ENCODE measurements at regions not wholly inside any gene's neighbourhood (a gene's known extent, or its start where the extent isn't known, plus 50 kb on each side); places are given as distances from the start of the nearest gene placed in this dataset.
"Not testable (repeated sequence)": the region's sequence is repeated elsewhere in the genome, so short reads cannot be mapped to it uniquely, and the experiment has no call there.

- CTCF ChIA-PET: no interaction called here
- no peak for TF ChIP-seq CTCF (IDR thresholded peaks at IDR 0.05; ENCODE audit: unreplicated experiment)
Measured at GRCh38 chr18:78828131-78828530, 151.5 kb upstream of the SALL3 start.

DNA sequence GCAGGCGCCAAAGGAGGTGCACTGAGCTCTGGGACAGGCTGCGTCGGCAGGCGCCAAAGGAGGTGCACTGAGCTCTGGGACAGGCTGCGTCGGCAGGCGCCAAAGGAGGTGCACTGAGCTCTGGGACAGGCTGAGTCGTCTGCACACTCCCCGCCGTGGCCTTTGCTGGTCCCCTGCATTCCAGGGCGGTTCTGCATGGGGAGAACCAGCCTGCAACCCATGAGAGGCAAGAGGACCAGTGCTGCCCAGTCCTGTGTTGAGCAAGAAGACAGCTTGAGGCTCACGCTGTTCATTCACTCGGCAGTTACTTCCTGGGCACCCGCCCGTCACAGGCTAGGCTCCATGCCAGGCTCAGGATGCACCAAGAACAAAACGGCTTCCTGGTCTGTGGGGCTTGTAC, 150.6 kb upstream of the SALL3 start:
- intact Hi-C loops (cut with micrococcal nuclease); POLR2A ChIA-PET; H3K4me3 Mint-ChIP-seq (ENCODE audit: unreplicated experiment); H3K4me1 Mint-ChIP-seq (ENCODE audit: insufficient read depth, unreplicated experiment); H3K36me3 Mint-ChIP-seq (ENCODE audit: insufficient read depth, unreplicated experiment); H3K27ac Mint-ChIP-seq (ENCODE audit: low read depth, unreplicated experiment); BruUV-seq (replicated peaks); H3K27me3 Mint-ChIP-seq (ENCODE audit: insufficient read depth, unreplicated experiment); DNase-seq (ENCODE audit: unreplicated experiment): not testable (repeated sequence)
- H3K9me3 Mint-ChIP-seq (ENCODE audit: unreplicated experiment): peaks cover 25% of the 10 kb centered on the region
- CTCF ChIA-PET: interaction anchor here (0.6 kb wide), 1 partner anchor 65 kb away, joined by 3 read pairs; no protein-coding TSS in a partner anchor

More at GRCh38 chr18:78828131-78828530, 151.5 kb upstream of the SALL3 start:
- Mint-ChIP-seq H3K4me3 (ENCODE audit: unreplicated experiment) (no peak overlapping the region), H3K36me3 (ENCODE audit: insufficient read depth, unreplicated experiment) (no peaks in the 10 kb centered on the region), H3K4me1 (ENCODE audit: insufficient read depth, unreplicated experiment) (no peaks in the 10 kb centered on the region), H3K27ac (ENCODE audit: low read depth, unreplicated experiment) (no peak overlapping the region), H3K9me3 (ENCODE audit: unreplicated experiment) (peaks cover 25% of the 10 kb centered on the region), H3K27me3 (ENCODE audit: insufficient read depth, unreplicated experiment) (no peaks in the 10 kb centered on the region)
- DNase-seq (ENCODE audit: unreplicated experiment): no peak
- intact Hi-C loops (cut with micrococcal nuclease): no loop called here
- POLR2A ChIA-PET: no interaction called here
- BruUV-seq (replicated peaks): no TSS peak

DNA sequence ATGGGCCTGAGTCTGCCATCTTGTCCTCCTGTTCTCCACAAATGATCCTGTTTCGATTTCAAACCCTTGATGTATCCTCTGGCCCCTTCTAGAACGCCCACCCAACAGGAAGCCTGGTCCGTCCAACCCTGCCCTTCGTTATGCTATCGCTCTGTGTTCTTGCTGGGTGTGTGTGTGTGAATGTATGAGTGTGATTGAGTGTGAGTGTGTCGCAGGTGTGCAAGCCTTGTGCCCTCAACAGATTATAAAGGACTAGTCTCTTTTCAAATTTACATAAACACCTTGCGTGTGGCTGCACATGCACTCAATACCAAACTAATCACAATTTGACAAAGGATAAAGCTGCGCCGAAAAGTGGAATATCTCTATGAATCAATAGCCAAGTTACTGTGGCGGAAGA, 149.5 kb upstream of the SALL3 start:
- TF ChIP-seq CTCF (IDR thresholded peaks at IDR 0.05; ENCODE audit: unreplicated experiment): no peak
- H3K27me3 Mint-ChIP-seq (ENCODE audit: insufficient read depth, unreplicated experiment): no peaks in the 10 kb centered on the region
- H3K9me3 Mint-ChIP-seq (ENCODE audit: unreplicated experiment): peaks cover 30% of the 10 kb centered on the region
- H3K36me3 Mint-ChIP-seq (ENCODE audit: insufficient read depth, unreplicated experiment): no peaks in the 10 kb centered on the region
- no TSS peak for BruUV-seq (replicated peaks)
- H3K4me1 Mint-ChIP-seq (ENCODE audit: insufficient read depth, unreplicated experiment): no peaks in the 10 kb centered on the region
- H3K4me3 Mint-ChIP-seq (ENCODE audit: unreplicated experiment): no peak overlapping the region
- no peak overlapping the region for H3K27ac Mint-ChIP-seq (ENCODE audit: low read depth, unreplicated experiment)
- CTCF ChIA-PET: no interaction called here
- intact Hi-C loops (cut with micrococcal nuclease): no loop called here
- POLR2A ChIA-PET: no interaction called here
- DNase-seq (ENCODE audit: unreplicated experiment): no peak

DNA sequence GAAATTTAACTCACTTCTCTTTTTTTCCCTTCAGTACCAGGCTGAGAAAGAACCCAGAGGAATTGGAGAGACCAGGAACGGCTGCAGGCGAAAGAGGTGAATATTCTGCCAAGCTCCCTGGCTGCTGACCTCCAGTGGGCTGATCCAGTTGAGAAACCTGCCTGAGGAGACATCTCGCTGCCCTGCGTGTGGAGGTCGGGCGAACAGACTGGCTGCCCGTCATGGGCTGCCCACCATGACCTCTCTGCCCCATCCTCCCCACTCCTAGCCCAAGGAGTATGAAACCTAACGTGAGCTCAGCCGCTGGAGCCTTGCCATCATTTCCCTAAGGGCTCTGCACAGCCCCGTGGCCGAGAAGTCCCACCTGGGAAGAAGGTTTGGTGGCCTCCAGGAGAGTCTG, 148.8 kb upstream of the SALL3 start:
- H3K4me1 Mint-ChIP-seq (ENCODE audit: insufficient read depth, unreplicated experiment): no peaks in the 10 kb centered on the region
- no peaks in the 10 kb centered on the region for H3K27me3 Mint-ChIP-seq (ENCODE audit: insufficient read depth, unreplicated experiment)
- intact Hi-C loops (cut with micrococcal nuclease): no loop called here
- BruUV-seq (replicated peaks): no TSS peak
- no peak overlapping the region for H3K27ac Mint-ChIP-seq (ENCODE audit: low read depth, unreplicated experiment)
- no peak for TF ChIP-seq CTCF (IDR thresholded peaks at IDR 0.05; ENCODE audit: unreplicated experiment)
- no peaks in the 10 kb centered on the region for H3K36me3 Mint-ChIP-seq (ENCODE audit: insufficient read depth, unreplicated experiment)
- POLR2A ChIA-PET: no interaction called here
- no peak for DNase-seq (ENCODE audit: unreplicated experiment)
- CTCF ChIA-PET: no interaction called here
- no peak overlapping the region for H3K4me3 Mint-ChIP-seq (ENCODE audit: unreplicated experiment)
- H3K9me3 Mint-ChIP-seq (ENCODE audit: unreplicated experiment): peaks cover 34% of the 10 kb centered on the region

DNA sequence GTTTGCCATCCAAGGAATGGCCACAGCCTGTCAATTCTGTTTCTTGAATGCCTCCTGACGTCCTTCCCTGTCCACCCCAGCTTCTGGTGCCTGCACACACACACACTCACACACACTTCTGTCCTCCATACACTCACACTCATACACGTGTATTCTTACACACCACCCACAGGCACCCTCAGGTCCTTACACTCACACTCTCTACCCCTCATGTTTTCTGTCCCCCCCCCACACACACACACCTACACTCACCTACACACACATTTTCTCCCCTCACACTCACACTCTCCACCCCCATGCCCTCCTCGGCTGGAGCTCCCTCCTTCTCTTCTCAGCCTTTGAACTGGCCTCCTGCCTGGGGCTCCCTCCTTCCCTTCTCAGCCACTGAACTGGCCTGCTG, 148.0 kb upstream of the SALL3 start:
- no peak for DNase-seq (ENCODE audit: unreplicated experiment)
- Mint-ChIP-seq H3K4me3 (ENCODE audit: unreplicated experiment) (no peak overlapping the region), H3K27ac (ENCODE audit: low read depth, unreplicated experiment) (no peak overlapping the region), H3K27me3 (ENCODE audit: insufficient read depth, unreplicated experiment) (no peaks in the 10 kb centered on the region), H3K4me1 (ENCODE audit: insufficient read depth, unreplicated experiment) (no peaks in the 10 kb centered on the region), H3K9me3 (ENCODE audit: unreplicated experiment) (peaks cover 37% of the 10 kb centered on the region), H3K36me3 (ENCODE audit: insufficient read depth, unreplicated experiment) (no peaks in the 10 kb centered on the region)
- ChIA-PET CTCF (no interaction called here), POLR2A (no interaction called here)
- BruUV-seq (replicated peaks): no TSS peak
- no peak for TF ChIP-seq CTCF (IDR thresholded peaks at IDR 0.05; ENCODE audit: unreplicated experiment)
- intact Hi-C loops (cut with micrococcal nuclease): no loop called here

Data from MCF 10A (cell line).